GM12878 (cell line): ENCODE measurements at regions not wholly inside any gene's neighbourhood (a gene's known extent, or its start where the extent isn't known, plus 50 kb on each side); places are given as distances from the start of the nearest gene placed in this dataset.

Experiments used
- ATAC-seq: fragments of 200-7000 bp; cut with Tn5 transposase; 3 replicates; pipeline ENCODE4 v1.9.1; 2020; ENCODE audit warnings: mild to moderate bottlenecking, moderate library complexity
- BruUV-seq: library from RNA; stranded (reverse); fragments of 400-500 nt; replicated peaks from 2 replicates; lab custom pipeline; 2021; lab: Mats Ljungman, UMichigan
- CTCF ChIA-PET: fragments of 300-600 bp; sonication (Branson Sonifier 250); formaldehyde crosslinking; extraction: SDS; loops from one replicate; lab custom pipeline; 2021; ENCODE audit warnings: inconsistent platforms; lab: Yijun Ruan, JAX
- POLR2A ChIA-PET: fragments of 350-600 bp; formaldehyde crosslinking; extraction: SDS; loops from one replicate; lab custom pipeline; 2021; ENCODE audit warnings: inconsistent platforms; lab: Charles Lee
- RAD21 ChIA-PET: fragments of 300-600 bp; sonication (Branson Sonifier 250); formaldehyde crosslinking; loops from one replicate; lab custom pipeline; 2023; ENCODE audit warnings: antibody characterized with exemption; ENCODE audit not compliant: unreplicated experiment; lab: Charles Lee
- SMC1A ChIA-PET: fragments of 300-600 bp; sonication (Branson Sonifier 250); formaldehyde crosslinking; loops from one replicate; lab custom pipeline; 2023; ENCODE audit not compliant: unreplicated experiment, uncharacterized antibody; lab: Charles Lee
- DNase-seq: peaks from one replicate; pipeline ENCODE4 v3.0.0-alpha.2; 2011; ENCODE audit warnings: low read depth, low spot score
- FAIRE-seq: peaks from 3 replicates; lab custom pipeline; 2011; peaks lifted over from hg19 to GRCh38; lab: Jason Lieb, UNC
- H2AFZ ChIP-seq: 2 replicates; pipeline ENCODE4 v1.6.0; 2011; ENCODE audit warnings: low read depth, low read length, control low read depth; ENCODE audit not compliant: control insufficient read depth
- H3K27ac ChIP-seq: 2 replicates; pipeline ENCODE4 v1.5.1; 2011; ENCODE audit warnings: control low read depth; ENCODE audit not compliant: control insufficient read depth, insufficient read depth
- H3K27me3 ChIP-seq, 2 experiments: replicated peaks in 1 of 2; 2 replicates each; pipeline versions ENCODE4 v1.6.0 to v1.6.1; 2011; ENCODE audit warnings: low read length in 1 of 2; ENCODE audit not compliant: control insufficient read depth in 2 of 2, insufficient read depth in 2 of 2
- H3K36me3 ChIP-seq, 2 experiments: 2 replicates each; pipeline ENCODE4 v1.5.1; 2011; ENCODE audit warnings: low read length in 1 of 2; ENCODE audit not compliant: control insufficient read depth in 2 of 2, insufficient read depth in 2 of 2
- H3K4me1 ChIP-seq: 2 replicates; pipeline ENCODE4 v1.6.1; 2011; ENCODE audit warnings: mild to moderate bottlenecking, low read length, moderate library complexity, mixed read lengths; ENCODE audit not compliant: control insufficient read depth, insufficient read depth
- H3K4me2 ChIP-seq: 2 replicates; pipeline ENCODE4 v1.6.0; 2011; ENCODE audit warnings: control low read depth; ENCODE audit not compliant: control insufficient read depth, insufficient read depth
- H3K4me3 ChIP-seq: fragments of 200-600 bp; sonication (generic); 2 replicates; pipeline ENCODE4 v1.5.1; 2016
- H3K79me2 ChIP-seq: 2 replicates; pipeline ENCODE4 v1.6.0; 2011; ENCODE audit warnings: low read length; ENCODE audit not compliant: control insufficient read depth, insufficient read depth
- H3K9ac ChIP-seq: 2 replicates; pipeline ENCODE4 v1.8.0; 2011; ENCODE audit warnings: low read length, control low read depth, mixed read lengths; ENCODE audit not compliant: control insufficient read depth, insufficient read depth
- H3K9me3 ChIP-seq: replicated peaks from 3 replicates; pipeline ENCODE4 v1.5.1; 2011; ENCODE audit warnings: mild to moderate bottlenecking, low read length; ENCODE audit not compliant: control insufficient read depth, insufficient read depth
- H4K20me1 ChIP-seq: 2 replicates; pipeline ENCODE4 v1.6.0; 2011; ENCODE audit not compliant: control insufficient read depth, insufficient read depth
- ATF7 ChIP-seq: fragments of 450-650 bp; IDR thresholded peaks from 2 replicates; pipeline ENCODE4 v1.6.1; 2016; ENCODE audit warnings: low read depth, mild to moderate bottlenecking
- JUNB ChIP-seq: IDR thresholded peaks from 2 replicates; pipeline ENCODE4 v1.6.1; 2016; ENCODE audit warnings: antibody characterized with exemption, mild to moderate bottlenecking
- JUND ChIP-seq: IDR thresholded peaks from 2 replicates; pipeline ENCODE4 v1.6.1; 2012; ENCODE audit warnings: low read depth, mild to moderate bottlenecking, low read length, improper control_type of control experiment, moderate library complexity
- RCOR1 ChIP-seq: conservative IDR thresholded peaks from 2 replicates; pipeline ENCODE4 v1.6.1; 2012; ENCODE audit warnings: low read depth, low read length, improper control_type of control experiment
- RELB ChIP-seq: fragments of 450-650 bp; IDR thresholded peaks from 2 replicates; pipeline ENCODE4 v1.6.1; 2017; ENCODE audit warnings: low read depth, mild to moderate bottlenecking, moderate library complexity
- TARDBP ChIP-seq: IDR thresholded peaks from 2 replicates; pipeline ENCODE4 v1.6.1; 2016; ENCODE audit warnings: borderline replicate concordance
- ZBTB33 ChIP-seq: fragments of 450-650 bp; IDR thresholded peaks from 2 replicates; pipeline ENCODE4 v1.6.1; 2017; ENCODE audit warnings: mild to moderate bottlenecking
- WGBS: methylation state at CpG from one replicate; pipeline ENCODE4 v1.1.6; 2016; ENCODE audit warnings: low lambda C conversion rate; ENCODE audit not compliant: insufficient replicate concordance, insufficient coverage; ENCODE audit errors: missing lambda C conversion rate; 5-methylcytosine and 5-hydroxymethylcytosine counted together
- in situ Hi-C: fragments of 300-500 bp; cut with MboI; formaldehyde crosslinking; loops from 9 replicates; pipeline ENCODE4 v1.14.3; 2018; ENCODE audit warnings: mixed read lengths
- intact Hi-C: fragments of 100-400 bp; cut with micrococcal nuclease; formaldehyde crosslinking; loops from one replicate; pipeline ENCODE4 v1.14.2; 2022; ENCODE audit not compliant: unreplicated experiment

GRCh38 chr2:155727187-155727895 is 605.2 kb downstream of the NR4A2 start (continued):
- TF ChIP-seq ZBTB33 (no peak), JUND (no peak), ATF7 (no peak)

DNA sequence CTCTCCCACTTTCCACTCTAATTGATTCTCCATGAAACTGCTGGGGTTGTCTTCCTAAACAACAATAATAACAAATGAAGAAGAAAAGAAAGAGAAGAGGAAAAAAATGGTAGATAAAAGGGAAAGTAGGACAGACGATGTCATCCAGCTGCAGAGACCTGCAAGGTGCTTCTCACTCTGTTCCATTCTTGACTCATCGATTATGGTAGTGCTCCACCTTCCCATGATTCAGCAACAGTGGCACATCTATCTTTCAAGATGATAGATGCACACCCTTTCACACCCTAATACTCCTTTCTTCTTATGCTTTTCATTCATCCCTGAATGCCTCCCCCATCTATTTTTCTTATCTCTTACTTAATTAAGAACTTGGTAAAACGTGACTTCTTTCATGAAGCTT is 610.2 kb downstream of the NR4A2 start:
- Histone ChIP-seq H3K27me3 (no peaks in the 10 kb centered on the region), H4K20me1 (no peaks in the 10 kb centered on the region), H3K4me2 (no peak overlapping the region), H3K4me3 (no peak overlapping the region), H3K9me3 (no peaks in the 10 kb centered on the region), H3K27ac (no peak overlapping the region), H3K9ac (no peak overlapping the region), H3K4me1 (no peaks in the 10 kb centered on the region), H3K36me3 (no peaks in the 10 kb centered on the region), H3K79me2 (no peaks in the 10 kb centered on the region), H2AFZ (no peak overlapping the region)
- WGBS, result 15% methylated on average over 3 of the region's 3 CpGs
- DNase-seq, result no peak
- no TSS peak for BruUV-seq
- ChIA-PET CTCF (interaction anchor here (1.2 kb wide), 1 partner anchor 345 kb away, joined by 5 read pairs; no protein-coding TSS in a partner anchor), RAD21 (no interaction called here), SMC1A (interaction anchor here (0.6 to 1.1 kb wide), 2 partner anchors 12 to 303 kb away, joined by 3 read pairs; no protein-coding TSS in a partner anchor), POLR2A (interaction anchor here (0.7 kb wide), 1 partner anchor 15 kb away, joined by 3 read pairs; no protein-coding TSS in a partner anchor)
- no peak for ATAC-seq
- in situ Hi-C loops (no loop called here), intact Hi-C loops (no loop called here)
- TF ChIP-seq RCOR1 (no peak), RELB (no peak), TARDBP (no peak), JUNB (no peak)
- no peak for FAIRE-seq
